HepG2 (cell line): ENCODE measurements at regions not wholly inside any gene's neighbourhood (a gene's known extent, or its start where the extent isn't known, plus 50 kb on each side); places are given as distances from the start of the nearest gene placed in this dataset.

Experiments used
- ATAC-seq: fragments of 200-7000 bp; cut with Tn5 transposase; 3 replicates; pipeline ENCODE4 v1.9.1; 2020; ENCODE audit warnings: mild to moderate bottlenecking, moderate library complexity
- BruUV-seq: library from RNA; stranded (reverse); fragments of 400-500 nt; replicated peaks from 2 replicates; lab custom pipeline; 2021; lab: Mats Ljungman, UMichigan
- CTCF ChIA-PET: fragments of 300-600 bp; formaldehyde crosslinking; extraction: SDS; loops from one replicate; lab custom pipeline; 2021; ENCODE audit warnings: low total read pairs, inconsistent platforms, low intra/inter-chr PET ratio; lab: Yijun Ruan, JAX
- POLR2A ChIA-PET: fragments of 350-600 bp; sonication (Branson Sonifier 250); formaldehyde crosslinking; loops from one replicate; lab custom pipeline; 2020; ENCODE audit warnings: antibody characterized with exemption, inconsistent platforms; lab: Yijun Ruan, JAX
- DNase-seq: peaks from one replicate; pipeline ENCODE4 v3.0.0-alpha.2; 2015; ENCODE audit warnings: low spot score
- FAIRE-seq: peaks from 3 replicates; lab custom pipeline; 2011; peaks lifted over from hg19 to GRCh38; lab: Jason Lieb, UNC
- H2AFZ ChIP-seq: one replicate; pipeline ENCODE4 v1.6.1; 2011; ENCODE audit warnings: low read length, inconsistent platforms
- H3K27ac ChIP-seq: fragments of 300-600 bp; 3 replicates; pipeline ENCODE4 v1.8.0; 2011; ENCODE audit warnings: mixed run types, mild to moderate bottlenecking, mixed read lengths, low read length, inconsistent platforms; ENCODE audit not compliant: insufficient read depth; ENCODE audit errors: extremely low read length
- H3K27me3 ChIP-seq, 2 experiments: fragments of 200-600 bp in 1 of 2; 2 replicates in 1 of 2; 3 replicates in 1 of 2; pipeline versions ENCODE4 v1.6.0 to v1.8.0; 2011; ENCODE audit warnings: low read length in 2 of 2, mild to moderate bottlenecking in 2 of 2, moderate library complexity in 2 of 2, inconsistent platforms in 1 of 2; ENCODE audit not compliant: insufficient read depth in 2 of 2, control insufficient read depth in 1 of 2
- H3K36me3 ChIP-seq, 2 experiments: fragments of 200-600 bp in 1 of 2; replicated peaks in 1 of 2; 2 replicates in 1 of 2; 3 replicates in 1 of 2; pipeline versions ENCODE4 v1.5.1 to v1.8.0; 2011; ENCODE audit warnings: low read length in 2 of 2, inconsistent platforms in 1 of 2; ENCODE audit not compliant: insufficient read depth in 2 of 2, control insufficient read depth in 1 of 2
- H3K4me1 ChIP-seq: 2 replicates; pipeline ENCODE4 v1.5.1; 2012; ENCODE audit warnings: low read length, inconsistent platforms; ENCODE audit not compliant: insufficient read depth
- H3K4me2 ChIP-seq: 2 replicates; pipeline ENCODE4 v1.6.0; 2011; ENCODE audit warnings: low read depth, low read length, inconsistent platforms
- H3K4me3 ChIP-seq, 3 experiments: fragments of 200-600 bp in 1 of 3; sonication (generic), shearing (Covaris generic) in 1 of 3; replicated peaks in 1 of 3; 2 replicates each; pipeline ENCODE4 v1.5.1; 2011 to 2016; ENCODE audit warnings: low read length in 3 of 3, inconsistent platforms in 2 of 3, low read depth in 2 of 3, mild to moderate bottlenecking in 2 of 3, control low read depth in 1 of 3, mixed read lengths in 1 of 3; ENCODE audit not compliant: insufficient read depth in 1 of 3
- H3K79me2 ChIP-seq: one replicate; pipeline ENCODE4 v1.6.1; 2011; ENCODE audit warnings: low read length, inconsistent platforms; ENCODE audit not compliant: insufficient read depth
- H3K9ac ChIP-seq: 2 replicates; pipeline ENCODE4 v1.6.0; 2011; ENCODE audit warnings: mild to moderate bottlenecking, low read depth, low read length, inconsistent platforms; ENCODE audit not compliant: insufficient read depth
- H3K9me3 ChIP-seq: 2 replicates; pipeline ENCODE4 v1.5.1; 2012; ENCODE audit warnings: mild to moderate bottlenecking, low read length
- H4K20me1 ChIP-seq: 2 replicates; pipeline ENCODE4 v1.6.0; 2011; ENCODE audit warnings: inconsistent platforms, mild to moderate bottlenecking, low read length, moderate library complexity; ENCODE audit not compliant: insufficient read depth
- GZF1 ChIP-seq: sonication (generic); formaldehyde crosslinking; IDR thresholded peaks from 2 replicates; pipeline ENCODE4 v1.5.1; 2020; ENCODE audit warnings: mild to moderate bottlenecking, missing genetic modification reagents
- RBFOX2 ChIP-seq: fragments of 200-400 bp; formaldehyde crosslinking; IDR thresholded peaks from 2 replicates; pipeline ENCODE4 v1.6.1; 2017; ENCODE audit warnings: low read depth, mild to moderate bottlenecking, low read length
- TFE3 ChIP-seq: IDR thresholded peaks from 2 replicates; pipeline ENCODE4 v1.6.1; 2016
- ZFP41 ChIP-seq: sonication (generic); formaldehyde crosslinking; IDR thresholded peaks from 2 replicates; pipeline ENCODE4 v1.4.0; 2020; ENCODE audit warnings: mild to moderate bottlenecking, missing genetic modification reagents, borderline replicate concordance
- ZNF235 ChIP-seq: sonication (generic); formaldehyde crosslinking; IDR thresholded peaks from 2 replicates; pipeline ENCODE4 v1.8.1; 2023; ENCODE audit warnings: mild to moderate bottlenecking, missing genetic modification reagents, borderline replicate concordance
- ZSCAN21 ChIP-seq: sonication (generic); formaldehyde crosslinking; IDR thresholded peaks from 2 replicates; pipeline ENCODE4 v1.8.0; 2022; ENCODE audit warnings: mild to moderate bottlenecking, missing genetic modification reagents, moderate library complexity, borderline replicate concordance
- WGBS: methylation state at CpG from one replicate; pipeline ENCODE4 v1.1.6; 2017; ENCODE audit warnings: low lambda C conversion rate; 5-methylcytosine and 5-hydroxymethylcytosine counted together
- in situ Hi-C: cut with HindIII; loops from 2 replicates; pipeline ENCODE4 v1.10.0; 2017; ENCODE audit warnings: low pct_unique_long_range_greater_than_20kb; ENCODE audit not compliant: extremely low pct_ligation_motif_present
- intact Hi-C: fragments of 100-400 bp; cut with micrococcal nuclease; formaldehyde crosslinking; loops from one replicate; pipeline ENCODE4 v1.10.0; 2022; ENCODE audit not compliant: unreplicated experiment

GRCh38 chr13:89490661-89491060 is 1819.5 kb downstream of the SLITRK5 start:
- CTCF ChIA-PET, result no interaction called here

GRCh38 chr13:89496478-89496877 is 1825.3 kb downstream of the SLITRK5 start:
- H2AFZ ChIP-seq, result no peak overlapping the region
- POLR2A ChIA-PET, result no interaction called here
- no peak for TF ChIP-seq ZNF235 (CRISPR knock-in tag)
- TF ChIP-seq, all 625 proteins: peak for 0
- DNase-seq (no peak), FAIRE-seq (no peak), ATAC-seq (no peak)
- BruUV-seq, result no TSS peak
- Histone ChIP-seq H4K20me1 (no peaks in the 10 kb centered on the region), H3K4me2 (no peak overlapping the region), H3K9ac (no peak overlapping the region), H3K27ac (no peak overlapping the region), H3K4me3 (no peak overlapping the region), H3K27me3 (no peaks in the 10 kb centered on the region), H3K79me2 (no peaks in the 10 kb centered on the region), H3K36me3 (no peaks in the 10 kb centered on the region), H3K4me1 (no peaks in the 10 kb centered on the region), H3K9me3 (peaks cover 8% of the 10 kb centered on the region)
- CTCF ChIA-PET, result no interaction called here
- intact Hi-C loops (no loop called here), in situ Hi-C loops (no loop called here)
- WGBS, result 2% methylated on average over 2 of the region's 2 CpGs

More at GRCh38 chr13:89490661-89491060, 1819.5 kb downstream of the SLITRK5 start:
- Histone ChIP-seq H3K27ac (no peak overlapping the region), H3K36me3 (no peaks in the 10 kb centered on the region), H4K20me1 (no peaks in the 10 kb centered on the region), H3K4me2 (no peak overlapping the region), H2AFZ (no peak overlapping the region), H3K4me1 (no peaks in the 10 kb centered on the region), H3K9ac (no peak overlapping the region), H3K4me3 (no peak overlapping the region), H3K79me2 (no peaks in the 10 kb centered on the region), H3K9me3 (peaks cover 20% of the 10 kb centered on the region)
- FAIRE-seq (no peak), ATAC-seq (no peak), DNase-seq (no peak)
- no TSS peak for BruUV-seq
- in situ Hi-C loops, result no loop called here
- WGBS, result 44% methylated on average over 1 of the region's 1 CpG
- POLR2A ChIA-PET, result no interaction called here
- TF ChIP-seq TFE3 (CRISPR knock-in tag) (no peak), RBFOX2 (no peak), GZF1 (CRISPR knock-in tag) (no peak), ZSCAN21 (CRISPR knock-in tag) (no peak), ZFP41 (no peak)
- TF ChIP-seq, all 625 proteins: peak for 0
- no peaks in the 10 kb centered on the region for H3K27me3 ChIP-seq
- intact Hi-C loops, result no loop called here
